Right atrium auricular region (tissue), 2 donors: ENCODE measurements at regions not wholly inside any gene's neighbourhood (a gene's known extent, or its start where the extent isn't known, plus 50 kb on each side); places are given as distances from the start of the nearest gene placed in this dataset.

Experiments used
- DNase-seq: peaks from one replicate; pipeline ENCODE4 v3.0.0-alpha.2; 2019; ENCODE audit warnings: low spot score
- H3K27ac ChIP-seq, 2 donors: fragments of 200-600 bp; sonication (generic); 1 replicate in 1 of 2; 2 replicates in 1 of 2; pipeline ENCODE4 v1.5.1; 2016 to 2019
- H3K27me3 ChIP-seq, 2 donors: fragments of 200-600 bp; sonication (generic); one replicate each; pipeline versions ENCODE4 v1.5.1 to v1.6.0; 2017 to 2019
- H3K36me3 ChIP-seq: fragments of 200-600 bp; sonication (generic); one replicate; pipeline ENCODE4 v1.5.1; 2016
- H3K4me1 ChIP-seq, 2 donors: fragments of 200-600 bp; sonication (generic); one replicate each; pipeline versions ENCODE4 v1.5.1 to v1.6.0; 2017 to 2019
- H3K4me3 ChIP-seq, 2 donors: fragments of 200-600 bp; sonication (generic); 1 replicate in 1 of 2; 2 replicates in 1 of 2; pipeline ENCODE4 v1.5.1; 2017 to 2019; ENCODE audit warnings: mild to moderate bottlenecking in 1 of 2, moderate library complexity in 1 of 2
- H3K9me3 ChIP-seq, 2 donors: fragments of 200-600 bp; sonication (generic); one replicate each; pipeline ENCODE4 v1.5.1; 2019
- TF ChIP-seq, protein P1 (sequence below), 2 donors: fragments of 200-600 bp; sonication (generic); IDR thresholded peaks; one replicate each; pipeline ENCODE4 v1.5.1; 2019; ENCODE audit warnings: antibody characterized with exemption in 2 of 2

- H3K4me1 ChIP-seq: no peaks in the 10 kb centered on the region
- no peak for DNase-seq
- H3K27me3 ChIP-seq: no peaks in the 10 kb centered on the region
- H3K36me3 ChIP-seq: no peaks in the 10 kb centered on the region
- no peak overlapping the region for H3K27ac ChIP-seq
- TF ChIP-seq, protein P1, sequence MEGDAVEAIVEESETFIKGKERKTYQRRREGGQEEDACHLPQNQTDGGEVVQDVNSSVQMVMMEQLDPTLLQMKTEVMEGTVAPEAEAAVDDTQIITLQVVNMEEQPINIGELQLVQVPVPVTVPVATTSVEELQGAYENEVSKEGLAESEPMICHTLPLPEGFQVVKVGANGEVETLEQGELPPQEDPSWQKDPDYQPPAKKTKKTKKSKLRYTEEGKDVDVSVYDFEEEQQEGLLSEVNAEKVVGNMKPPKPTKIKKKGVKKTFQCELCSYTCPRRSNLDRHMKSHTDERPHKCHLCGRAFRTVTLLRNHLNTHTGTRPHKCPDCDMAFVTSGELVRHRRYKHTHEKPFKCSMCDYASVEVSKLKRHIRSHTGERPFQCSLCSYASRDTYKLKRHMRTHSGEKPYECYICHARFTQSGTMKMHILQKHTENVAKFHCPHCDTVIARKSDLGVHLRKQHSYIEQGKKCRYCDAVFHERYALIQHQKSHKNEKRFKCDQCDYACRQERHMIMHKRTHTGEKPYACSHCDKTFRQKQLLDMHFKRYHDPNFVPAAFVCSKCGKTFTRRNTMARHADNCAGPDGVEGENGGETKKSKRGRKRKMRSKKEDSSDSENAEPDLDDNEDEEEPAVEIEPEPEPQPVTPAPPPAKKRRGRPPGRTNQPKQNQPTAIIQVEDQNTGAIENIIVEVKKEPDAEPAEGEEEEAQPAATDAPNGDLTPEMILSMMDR (IDR thresholded peaks at IDR 0.05): no peak
- H3K9me3 ChIP-seq: no peaks in the 10 kb centered on the region
- no peak overlapping the region for H3K4me3 ChIP-seq
These were observed 359.1 kb upstream of the RAB6C start for GRCh38 chr2:129620411-129620810.

- Histone ChIP-seq H3K9me3 (no peaks in the 10 kb centered on the region), H3K27me3 (no peaks in the 10 kb centered on the region)
- TF ChIP-seq, protein P1 (IDR thresholded peaks at IDR 0.05): no peak
These were observed 355.7 kb upstream of the RAB6C start for GRCh38 chr2:129623783-129624182.

GRCh38 chr2:129627437-129627836, 352.0 kb upstream of the RAB6C start:
- Histone ChIP-seq H3K4me3 (no peak overlapping the region), H3K36me3 (no peaks in the 10 kb centered on the region), H3K4me1 (no peaks in the 10 kb centered on the region), H3K27ac (no peak overlapping the region), H3K9me3 (no peaks in the 10 kb centered on the region), H3K27me3 (no peaks in the 10 kb centered on the region)
- TF ChIP-seq, protein P1 (IDR thresholded peaks at IDR 0.05): no peak
- no peak for DNase-seq

More at GRCh38 chr2:129623783-129624182, 355.7 kb upstream of the RAB6C start:
- Histone ChIP-seq H3K4me1 (no peaks in the 10 kb centered on the region), H3K4me3 (no peak overlapping the region), H3K36me3 (no peaks in the 10 kb centered on the region), H3K27ac (no peak overlapping the region)
- DNase-seq: no peak

GRCh38 chr2:129636692-129637091, 342.8 kb upstream of the RAB6C start:
- no peak for DNase-seq
- Histone ChIP-seq H3K4me3 (no peak overlapping the region), H3K27ac (no peak overlapping the region), H3K4me1 (no peaks in the 10 kb centered on the region), H3K36me3 (no peaks in the 10 kb centered on the region), H3K27me3 (no peaks in the 10 kb centered on the region), H3K9me3 (no peaks in the 10 kb centered on the region)
- TF ChIP-seq, protein P1 (IDR thresholded peaks at IDR 0.05): no peak

DNA sequence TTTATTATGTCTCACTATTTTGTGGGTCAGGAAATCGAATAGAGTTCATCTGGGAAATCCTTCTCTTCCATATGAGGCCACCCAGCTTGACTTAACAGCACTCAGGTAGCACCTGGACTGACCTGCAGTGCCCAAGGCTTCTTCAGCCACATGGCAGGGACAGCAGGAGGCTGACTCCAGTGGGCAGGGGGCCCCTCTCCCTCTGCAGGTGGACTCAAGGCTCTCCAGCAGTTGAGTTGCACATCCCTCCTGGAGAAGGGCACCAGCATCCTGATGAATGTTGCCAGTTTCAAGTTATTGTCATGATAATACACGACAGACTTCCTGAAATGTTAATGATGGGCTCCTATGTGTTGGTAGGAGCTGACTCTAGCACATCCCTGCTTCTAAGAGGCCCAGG, 338.1 kb upstream of the RAB6C start:
- Histone ChIP-seq H3K4me1 (no peaks in the 10 kb centered on the region), H3K27me3 (no peaks in the 10 kb centered on the region), H3K27ac (no peak overlapping the region), H3K36me3 (no peaks in the 10 kb centered on the region), H3K9me3 (no peaks in the 10 kb centered on the region), H3K4me3 (no peak overlapping the region)
- TF ChIP-seq, protein P1 (IDR thresholded peaks at IDR 0.05): no peak
- no peak for DNase-seq

DNA sequence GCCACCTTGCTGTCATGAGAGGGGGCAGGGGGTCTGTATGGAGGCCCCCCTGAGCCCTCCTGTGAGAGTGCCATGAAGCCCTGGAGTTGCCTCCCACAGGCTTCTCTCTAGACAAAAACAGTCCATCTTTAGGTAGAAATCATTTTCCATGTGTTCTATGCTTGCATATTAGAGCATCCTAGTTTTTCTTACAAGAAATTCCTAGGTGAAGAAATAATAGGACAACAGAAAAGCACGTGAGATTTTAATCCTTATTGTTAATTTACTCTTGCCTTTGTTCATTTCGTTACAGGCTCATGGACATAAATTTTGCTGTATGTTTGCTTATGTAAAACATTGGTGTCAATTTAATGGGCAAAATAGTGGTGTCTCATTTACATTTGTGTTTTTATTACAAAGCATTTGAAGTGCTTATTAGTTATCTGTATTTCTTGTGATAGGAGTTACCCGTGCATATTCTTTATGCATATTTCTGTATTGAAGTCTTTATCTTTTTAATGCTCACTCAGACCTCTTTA, 336.9 kb upstream of the RAB6C start:
- H3K27me3 ChIP-seq: no peaks in the 10 kb centered on the region
- no peak overlapping the region for H3K27ac ChIP-seq
- DNase-seq: no peak
- H3K4me1 ChIP-seq: no peaks in the 10 kb centered on the region
- TF ChIP-seq, protein P1 (IDR thresholded peaks at IDR 0.05): no peak
- H3K4me3 ChIP-seq: no peak overlapping the region
- no peaks in the 10 kb centered on the region for H3K9me3 ChIP-seq
- no peaks in the 10 kb centered on the region for H3K36me3 ChIP-seq
